ENCODE measurements at regions not wholly inside any gene's neighbourhood (a gene's known extent, or its start where the extent isn't known, plus 50 kb on each side); places are given as distances from the start of the nearest gene placed in this dataset.

- no peak for DNase-seq
- no peak for TF ChIP-seq CTCF (IDR thresholded peaks at IDR 0.05)
- TF ChIP-seq POLR2A (IDR thresholded peaks at IDR 0.05): no peak
- no peaks in the 10 kb centered on the region for H3K9me3 ChIP-seq
- H3K4me1 ChIP-seq: no peaks in the 10 kb centered on the region
- H3K27me3 ChIP-seq: no peaks in the 10 kb centered on the region
- H3K27ac ChIP-seq: no peak overlapping the region
- no peak overlapping the region for H3K4me3 ChIP-seq
- intact Hi-C loops (cut with DNase I; ENCODE audit: low total_unique reads): no loop called here
- no peaks in the 10 kb centered on the region for H3K36me3 ChIP-seq
Measured at GRCh38 chr12:30439201-30439600, 256.5 kb downstream of the IPO8 start.

GRCh38 chr12:30438601-30439041, 257.0 kb downstream of the IPO8 start:
- Histone ChIP-seq H3K36me3 (no peaks in the 10 kb centered on the region), H3K9me3 (no peaks in the 10 kb centered on the region), H3K27ac (no peak overlapping the region), H3K4me3 (no peak overlapping the region), H3K4me1 (no peaks in the 10 kb centered on the region), H3K27me3 (no peaks in the 10 kb centered on the region)
- DNase-seq: no peak
- intact Hi-C loops (cut with DNase I; ENCODE audit: low total_unique reads): no loop called here
- no peak for TF ChIP-seq POLR2A (IDR thresholded peaks at IDR 0.05)
- TF ChIP-seq CTCF (IDR thresholded peaks at IDR 0.05): no peak

- Histone ChIP-seq H3K27me3 (no peaks in the 10 kb centered on the region), H3K27ac (no peak overlapping the region), H3K4me1 (no peaks in the 10 kb centered on the region), H3K9me3 (no peaks in the 10 kb centered on the region), H3K4me3 (no peak overlapping the region), H3K36me3 (no peaks in the 10 kb centered on the region)
- TF ChIP-seq POLR2A (IDR thresholded peaks at IDR 0.05) (no peak), CTCF (IDR thresholded peaks at IDR 0.05) (no peak)
- intact Hi-C loops (cut with DNase I; ENCODE audit: low total_unique reads): no loop called here
- no peak for DNase-seq
Measured at GRCh38 chr12:30437616-30438015, 258.1 kb downstream of the IPO8 start.

GRCh38 chr12:30437044-30437443, 258.6 kb downstream of the IPO8 start:
- no peak for DNase-seq
- Histone ChIP-seq H3K36me3 (no peaks in the 10 kb centered on the region), H3K27ac (no peak overlapping the region), H3K9me3 (no peaks in the 10 kb centered on the region), H3K27me3 (no peaks in the 10 kb centered on the region), H3K4me1 (no peaks in the 10 kb centered on the region), H3K4me3 (no peak overlapping the region)
- no peak for TF ChIP-seq POLR2A (IDR thresholded peaks at IDR 0.05)
- TF ChIP-seq CTCF (IDR thresholded peaks at IDR 0.05): no peak
- intact Hi-C loops (cut with DNase I; ENCODE audit: low total_unique reads): no loop called here

- Histone ChIP-seq H3K9me3 (no peaks in the 10 kb centered on the region), H3K4me3 (no peak overlapping the region), H3K4me1 (no peaks in the 10 kb centered on the region), H3K36me3 (no peaks in the 10 kb centered on the region), H3K27me3 (no peaks in the 10 kb centered on the region), H3K27ac (no peak overlapping the region)
- intact Hi-C loops (cut with DNase I; ENCODE audit: low total_unique reads): no loop called here
- TF ChIP-seq CTCF (IDR thresholded peaks at IDR 0.05): no peak
- no peak for TF ChIP-seq POLR2A (IDR thresholded peaks at IDR 0.05)
- no peak for DNase-seq
Measured at GRCh38 chr12:30428098-30428497, 267.6 kb downstream of the IPO8 start.
